GM12878 (cell line): ENCODE measurements at regions not wholly inside any gene's neighbourhood (a gene's known extent, or its start where the extent isn't known, plus 50 kb on each side); places are given as distances from the start of the nearest gene placed in this dataset.

Experiments
- ATAC-seq: fragments of 200-7000 bp; cut with Tn5 transposase; 3 replicates; pipeline ENCODE4 v1.9.1; 2020; ENCODE audit warnings: mild to moderate bottlenecking, moderate library complexity
- BruUV-seq: library from RNA; stranded (reverse); fragments of 400-500 nt; replicated peaks from 2 replicates; lab custom pipeline; 2021; lab: Mats Ljungman, UMichigan
- CTCF ChIA-PET: fragments of 300-600 bp; sonication (Branson Sonifier 250); formaldehyde crosslinking; extraction: SDS; loops from one replicate; lab custom pipeline; 2021; ENCODE audit warnings: inconsistent platforms; lab: Yijun Ruan, JAX
- POLR2A ChIA-PET: fragments of 350-600 bp; formaldehyde crosslinking; extraction: SDS; loops from one replicate; lab custom pipeline; 2021; ENCODE audit warnings: inconsistent platforms; lab: Charles Lee
- RAD21 ChIA-PET: fragments of 300-600 bp; sonication (Branson Sonifier 250); formaldehyde crosslinking; loops from one replicate; lab custom pipeline; 2023; ENCODE audit warnings: antibody characterized with exemption; ENCODE audit not compliant: unreplicated experiment; lab: Charles Lee
- SMC1A ChIA-PET: fragments of 300-600 bp; sonication (Branson Sonifier 250); formaldehyde crosslinking; loops from one replicate; lab custom pipeline; 2023; ENCODE audit not compliant: unreplicated experiment, uncharacterized antibody; lab: Charles Lee
- DNase-seq: peaks from one replicate; pipeline ENCODE4 v3.0.0-alpha.2; 2011; ENCODE audit warnings: low read depth, low spot score
- FAIRE-seq: peaks from 3 replicates; lab custom pipeline; 2011; peaks lifted over from hg19 to GRCh38; lab: Jason Lieb, UNC
- H2AFZ ChIP-seq: 2 replicates; pipeline ENCODE4 v1.6.0; 2011; ENCODE audit warnings: low read depth, low read length, control low read depth; ENCODE audit not compliant: control insufficient read depth
- H3K27ac ChIP-seq: 2 replicates; pipeline ENCODE4 v1.5.1; 2011; ENCODE audit warnings: control low read depth; ENCODE audit not compliant: control insufficient read depth, insufficient read depth
- H3K27me3 ChIP-seq, 2 experiments: replicated peaks in 1 of 2; 2 replicates each; pipeline versions ENCODE4 v1.6.0 to v1.6.1; 2011; ENCODE audit warnings: low read length in 1 of 2; ENCODE audit not compliant: control insufficient read depth in 2 of 2, insufficient read depth in 2 of 2
- H3K36me3 ChIP-seq, 2 experiments: 2 replicates each; pipeline ENCODE4 v1.5.1; 2011; ENCODE audit warnings: low read length in 1 of 2; ENCODE audit not compliant: control insufficient read depth in 2 of 2, insufficient read depth in 2 of 2
- H3K4me1 ChIP-seq: 2 replicates; pipeline ENCODE4 v1.6.1; 2011; ENCODE audit warnings: mild to moderate bottlenecking, low read length, moderate library complexity, mixed read lengths; ENCODE audit not compliant: control insufficient read depth, insufficient read depth
- H3K4me2 ChIP-seq: 2 replicates; pipeline ENCODE4 v1.6.0; 2011; ENCODE audit warnings: control low read depth; ENCODE audit not compliant: control insufficient read depth, insufficient read depth
- H3K4me3 ChIP-seq: fragments of 200-600 bp; sonication (generic); 2 replicates; pipeline ENCODE4 v1.5.1; 2016
- H3K79me2 ChIP-seq: 2 replicates; pipeline ENCODE4 v1.6.0; 2011; ENCODE audit warnings: low read length; ENCODE audit not compliant: control insufficient read depth, insufficient read depth
- H3K9ac ChIP-seq: 2 replicates; pipeline ENCODE4 v1.8.0; 2011; ENCODE audit warnings: low read length, control low read depth, mixed read lengths; ENCODE audit not compliant: control insufficient read depth, insufficient read depth
- H3K9me3 ChIP-seq: replicated peaks from 3 replicates; pipeline ENCODE4 v1.5.1; 2011; ENCODE audit warnings: mild to moderate bottlenecking, low read length; ENCODE audit not compliant: control insufficient read depth, insufficient read depth
- H4K20me1 ChIP-seq: 2 replicates; pipeline ENCODE4 v1.6.0; 2011; ENCODE audit not compliant: control insufficient read depth, insufficient read depth
- HDAC2 ChIP-seq: fragments of 200-600 bp; sonication (generic); IDR thresholded peaks from 2 replicates; pipeline ENCODE4 v1.6.1; 2017
- RB1 ChIP-seq: fragments of 450-650 bp; formaldehyde crosslinking; IDR thresholded peaks from 2 replicates; pipeline ENCODE4 v1.6.1; 2017; ENCODE audit warnings: mild to moderate bottlenecking, borderline replicate concordance
- RCOR1 ChIP-seq: conservative IDR thresholded peaks from 2 replicates; pipeline ENCODE4 v1.6.1; 2012; ENCODE audit warnings: low read depth, low read length, improper control_type of control experiment
- SMC3 ChIP-seq: IDR thresholded peaks from 2 replicates; pipeline ENCODE4 v1.6.1; 2011; ENCODE audit warnings: low read length, improper control_type of control experiment, borderline replicate concordance
- YY1 ChIP-seq: IDR thresholded peaks from 2 replicates; pipeline ENCODE4 v1.6.1; 2011; ENCODE audit warnings: low read depth, mild to moderate bottlenecking, low read length
- WGBS: methylation state at CpG from one replicate; pipeline ENCODE4 v1.1.6; 2016; ENCODE audit warnings: low lambda C conversion rate; ENCODE audit not compliant: insufficient replicate concordance, insufficient coverage; ENCODE audit errors: missing lambda C conversion rate; 5-methylcytosine and 5-hydroxymethylcytosine counted together
- in situ Hi-C: fragments of 300-500 bp; cut with MboI; formaldehyde crosslinking; loops from 9 replicates; pipeline ENCODE4 v1.14.3; 2018; ENCODE audit warnings: mixed read lengths
- intact Hi-C: fragments of 100-400 bp; cut with micrococcal nuclease; formaldehyde crosslinking; loops from one replicate; pipeline ENCODE4 v1.14.2; 2022; ENCODE audit not compliant: unreplicated experiment
- TF ChIP-seq, protein P1 (sequence below): fragments of 450-650 bp; IDR thresholded peaks from 2 replicates; pipeline ENCODE4 v1.6.1; 2018; ENCODE audit warnings: mild to moderate bottlenecking, low read depth, moderate library complexity; ENCODE audit not compliant: partially characterized antibody
- TF ChIP-seq, protein P2 (sequence below): fragments of 450-650 bp; IDR thresholded peaks from 2 replicates; pipeline ENCODE4 v1.6.1; 2017; ENCODE audit warnings: mild to moderate bottlenecking, moderate library complexity
- TF ChIP-seq, protein P3 (sequence below): fragments of 450-650 bp; IDR thresholded peaks from 2 replicates; pipeline ENCODE4 v1.6.1; 2017; ENCODE audit warnings: mild to moderate bottlenecking, moderate library complexity
- TF ChIP-seq, protein P4 (sequence below): fragments of 450-650 bp; IDR thresholded peaks from 2 replicates; pipeline ENCODE4 v1.6.1; 2016; ENCODE audit warnings: mild to moderate bottlenecking

- ATAC-seq (no peak), FAIRE-seq (no peak), DNase-seq (no peak)
- Histone ChIP-seq H3K36me3 (no peaks in the 10 kb centered on the region), H3K79me2 (no peaks in the 10 kb centered on the region), H3K27ac (no peak overlapping the region), H2AFZ (no peak overlapping the region), H3K9me3 (no peaks in the 10 kb centered on the region), H3K9ac (no peak overlapping the region), H3K4me2 (no peak overlapping the region), H3K4me3 (no peak overlapping the region), H3K4me1 (no peaks in the 10 kb centered on the region), H4K20me1 (no peaks in the 10 kb centered on the region), H3K27me3 (no peaks in the 10 kb centered on the region)
- intact Hi-C loops (no loop called here), in situ Hi-C loops (no loop called here)
- ChIA-PET RAD21 (no interaction called here), CTCF (no interaction called here), POLR2A (no interaction called here), SMC1A (interaction anchor here (0.6 kb wide), 1 partner anchor 272 kb away, joined by 3 read pairs; no protein-coding TSS in a partner anchor)
- 43% methylated on average over 8 of the region's 8 CpGs for WGBS
- TF ChIP-seq, protein P1, sequence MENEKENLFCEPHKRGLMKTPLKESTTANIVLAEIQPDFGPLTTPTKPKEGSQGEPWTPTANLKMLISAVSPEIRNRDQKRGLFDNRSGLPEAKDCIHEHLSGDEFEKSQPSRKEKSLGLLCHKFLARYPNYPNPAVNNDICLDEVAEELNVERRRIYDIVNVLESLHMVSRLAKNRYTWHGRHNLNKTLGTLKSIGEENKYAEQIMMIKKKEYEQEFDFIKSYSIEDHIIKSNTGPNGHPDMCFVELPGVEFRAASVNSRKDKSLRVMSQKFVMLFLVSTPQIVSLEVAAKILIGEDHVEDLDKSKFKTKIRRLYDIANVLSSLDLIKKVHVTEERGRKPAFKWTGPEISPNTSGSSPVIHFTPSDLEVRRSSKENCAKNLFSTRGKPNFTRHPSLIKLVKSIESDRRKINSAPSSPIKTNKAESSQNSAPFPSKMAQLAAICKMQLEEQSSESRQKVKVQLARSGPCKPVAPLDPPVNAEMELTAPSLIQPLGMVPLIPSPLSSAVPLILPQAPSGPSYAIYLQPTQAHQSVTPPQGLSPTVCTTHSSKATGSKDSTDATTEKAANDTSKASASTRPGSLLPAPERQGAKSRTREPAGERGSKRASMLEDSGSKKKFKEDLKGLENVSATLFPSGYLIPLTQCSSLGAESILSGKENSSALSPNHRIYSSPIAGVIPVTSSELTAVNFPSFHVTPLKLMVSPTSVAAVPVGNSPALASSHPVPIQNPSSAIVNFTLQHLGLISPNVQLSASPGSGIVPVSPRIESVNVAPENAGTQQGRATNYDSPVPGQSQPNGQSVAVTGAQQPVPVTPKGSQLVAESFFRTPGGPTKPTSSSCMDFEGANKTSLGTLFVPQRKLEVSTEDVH: no peak
- TF ChIP-seq HDAC2 (no peak), RB1 (no peak), SMC3 (no peak), RCOR1 (no peak), YY1 (no peak)
- TF ChIP-seq, protein P2, sequence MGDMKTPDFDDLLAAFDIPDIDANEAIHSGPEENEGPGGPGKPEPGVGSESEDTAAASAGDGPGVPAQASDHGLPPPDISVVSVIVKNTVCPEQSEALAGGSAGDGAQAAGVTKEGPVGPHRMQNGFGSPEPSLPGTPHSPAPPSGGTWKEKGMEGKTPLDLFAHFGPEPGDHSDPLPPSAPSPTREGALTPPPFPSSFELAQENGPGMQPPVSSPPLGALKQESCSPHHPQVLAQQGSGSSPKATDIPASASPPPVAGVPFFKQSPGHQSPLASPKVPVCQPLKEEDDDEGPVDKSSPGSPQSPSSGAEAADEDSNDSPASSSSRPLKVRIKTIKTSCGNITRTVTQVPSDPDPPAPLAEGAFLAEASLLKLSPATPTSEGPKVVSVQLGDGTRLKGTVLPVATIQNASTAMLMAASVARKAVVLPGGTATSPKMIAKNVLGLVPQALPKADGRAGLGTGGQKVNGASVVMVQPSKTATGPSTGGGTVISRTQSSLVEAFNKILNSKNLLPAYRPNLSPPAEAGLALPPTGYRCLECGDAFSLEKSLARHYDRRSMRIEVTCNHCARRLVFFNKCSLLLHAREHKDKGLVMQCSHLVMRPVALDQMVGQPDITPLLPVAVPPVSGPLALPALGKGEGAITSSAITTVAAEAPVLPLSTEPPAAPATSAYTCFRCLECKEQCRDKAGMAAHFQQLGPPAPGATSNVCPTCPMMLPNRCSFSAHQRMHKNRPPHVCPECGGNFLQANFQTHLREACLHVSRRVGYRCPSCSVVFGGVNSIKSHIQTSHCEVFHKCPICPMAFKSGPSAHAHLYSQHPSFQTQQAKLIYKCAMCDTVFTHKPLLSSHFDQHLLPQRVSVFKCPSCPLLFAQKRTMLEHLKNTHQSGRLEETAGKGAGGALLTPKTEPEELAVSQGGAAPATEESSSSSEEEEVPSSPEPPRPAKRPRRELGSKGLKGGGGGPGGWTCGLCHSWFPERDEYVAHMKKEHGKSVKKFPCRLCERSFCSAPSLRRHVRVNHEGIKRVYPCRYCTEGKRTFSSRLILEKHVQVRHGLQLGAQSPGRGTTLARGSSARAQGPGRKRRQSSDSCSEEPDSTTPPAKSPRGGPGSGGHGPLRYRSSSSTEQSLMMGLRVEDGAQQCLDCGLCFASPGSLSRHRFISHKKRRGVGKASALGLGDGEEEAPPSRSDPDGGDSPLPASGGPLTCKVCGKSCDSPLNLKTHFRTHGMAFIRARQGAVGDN: no peak
- TF ChIP-seq, protein P3, sequence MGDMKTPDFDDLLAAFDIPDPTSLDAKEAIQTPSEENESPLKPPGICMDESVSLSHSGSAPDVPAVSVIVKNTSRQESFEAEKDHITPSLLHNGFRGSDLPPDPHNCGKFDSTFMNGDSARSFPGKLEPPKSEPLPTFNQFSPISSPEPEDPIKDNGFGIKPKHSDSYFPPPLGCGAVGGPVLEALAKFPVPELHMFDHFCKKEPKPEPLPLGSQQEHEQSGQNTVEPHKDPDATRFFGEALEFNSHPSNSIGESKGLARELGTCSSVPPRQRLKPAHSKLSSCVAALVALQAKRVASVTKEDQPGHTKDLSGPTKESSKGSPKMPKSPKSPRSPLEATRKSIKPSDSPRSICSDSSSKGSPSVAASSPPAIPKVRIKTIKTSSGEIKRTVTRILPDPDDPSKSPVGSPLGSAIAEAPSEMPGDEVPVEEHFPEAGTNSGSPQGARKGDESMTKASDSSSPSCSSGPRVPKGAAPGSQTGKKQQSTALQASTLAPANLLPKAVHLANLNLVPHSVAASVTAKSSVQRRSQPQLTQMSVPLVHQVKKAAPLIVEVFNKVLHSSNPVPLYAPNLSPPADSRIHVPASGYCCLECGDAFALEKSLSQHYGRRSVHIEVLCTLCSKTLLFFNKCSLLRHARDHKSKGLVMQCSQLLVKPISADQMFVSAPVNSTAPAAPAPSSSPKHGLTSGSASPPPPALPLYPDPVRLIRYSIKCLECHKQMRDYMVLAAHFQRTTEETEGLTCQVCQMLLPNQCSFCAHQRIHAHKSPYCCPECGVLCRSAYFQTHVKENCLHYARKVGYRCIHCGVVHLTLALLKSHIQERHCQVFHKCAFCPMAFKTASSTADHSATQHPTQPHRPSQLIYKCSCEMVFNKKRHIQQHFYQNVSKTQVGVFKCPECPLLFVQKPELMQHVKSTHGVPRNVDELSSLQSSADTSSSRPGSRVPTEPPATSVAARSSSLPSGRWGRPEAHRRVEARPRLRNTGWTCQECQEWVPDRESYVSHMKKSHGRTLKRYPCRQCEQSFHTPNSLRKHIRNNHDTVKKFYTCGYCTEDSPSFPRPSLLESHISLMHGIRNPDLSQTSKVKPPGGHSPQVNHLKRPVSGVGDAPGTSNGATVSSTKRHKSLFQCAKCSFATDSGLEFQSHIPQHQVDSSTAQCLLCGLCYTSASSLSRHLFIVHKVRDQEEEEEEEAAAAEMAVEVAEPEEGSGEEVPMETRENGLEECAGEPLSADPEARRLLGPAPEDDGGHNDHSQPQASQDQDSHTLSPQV: no peak
- TF ChIP-seq, protein P4, sequence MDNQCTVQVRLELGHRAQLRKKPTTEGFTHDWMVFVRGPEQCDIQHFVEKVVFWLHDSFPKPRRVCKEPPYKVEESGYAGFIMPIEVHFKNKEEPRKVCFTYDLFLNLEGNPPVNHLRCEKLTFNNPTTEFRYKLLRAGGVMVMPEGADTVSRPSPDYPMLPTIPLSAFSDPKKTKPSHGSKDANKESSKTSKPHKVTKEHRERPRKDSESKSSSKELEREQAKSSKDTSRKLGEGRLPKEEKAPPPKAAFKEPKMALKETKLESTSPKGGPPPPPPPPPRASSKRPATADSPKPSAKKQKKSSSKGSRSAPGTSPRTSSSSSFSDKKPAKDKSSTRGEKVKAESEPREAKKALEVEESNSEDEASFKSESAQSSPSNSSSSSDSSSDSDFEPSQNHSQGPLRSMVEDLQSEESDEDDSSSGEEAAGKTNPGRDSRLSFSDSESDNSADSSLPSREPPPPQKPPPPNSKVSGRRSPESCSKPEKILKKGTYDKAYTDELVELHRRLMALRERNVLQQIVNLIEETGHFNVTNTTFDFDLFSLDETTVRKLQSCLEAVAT: no peak
- BruUV-seq: no TSS peak
Measured at GRCh38 chr14:85380881-85381280, 149.1 kb upstream of the FLRT2 start.
